B cell (primary cell): ENCODE measurements at regions not wholly inside any gene's neighbourhood (a gene's known extent, or its start where the extent isn't known, plus 50 kb on each side); places are given as distances from the start of the nearest gene placed in this dataset.

Source experiments
- ATAC-seq: fragments of 200-7000 bp; cut with Tn5 transposase; one replicate; pipeline ENCODE4 v1.10.0; 2021; ENCODE audit warnings: low read depth, mild to moderate bottlenecking, moderate number of reproducible peaks, moderate library complexity
- CTCF ChIA-PET: fragments of 350-600 bp; sonication (Branson Sonifier 250); formaldehyde crosslinking; loops from one replicate; lab custom pipeline; 2021; ENCODE audit warnings: antibody characterized with exemption, inconsistent platforms; lab: Charles Lee
- POLR2A ChIA-PET: fragments of 350-600 bp; sonication (Branson Sonifier 250); formaldehyde crosslinking; loops from one replicate; lab custom pipeline; 2021; ENCODE audit warnings: antibody characterized with exemption; lab: Charles Lee
- DNase-seq: peaks from one replicate; pipeline ENCODE4 v3.0.0; 2013
- H2AFZ ChIP-seq: 2 replicates; pipeline ENCODE4 v1.6.1; 2012; ENCODE audit warnings: mild to moderate bottlenecking, low read depth, low read length; ENCODE audit not compliant: insufficient read depth, poor library complexity, severe bottlenecking
- H3K27ac ChIP-seq, 2 donors: 1 replicate in 1 of 2; 2 replicates in 1 of 2; pipeline ENCODE4 v1.5.1; 2012 to 2013; ENCODE audit warnings: low read length in 2 of 2, mild to moderate bottlenecking in 2 of 2, moderate library complexity in 1 of 2
- H3K27me3 ChIP-seq, 4 experiments: fragments of 200-600 bp in 1 of 4; sonication (generic) in 1 of 4; replicated peaks in 1 of 4; 1 replicate in 2 of 4; 2 replicates in 2 of 4; pipeline versions ENCODE4 v1.6.1 to v1.7.0; 2013 to 2016; ENCODE audit warnings: low read length in 3 of 4, mild to moderate bottlenecking in 2 of 4, mixed read lengths in 1 of 4, moderate library complexity in 1 of 4; ENCODE audit not compliant: insufficient read depth in 4 of 4, control insufficient read depth in 3 of 4; ENCODE audit errors: control extremely low read depth in 1 of 4
- H3K36me3 ChIP-seq, 2 experiments: replicated peaks in 1 of 2; 1 replicate in 1 of 2; 2 replicates in 1 of 2; pipeline versions ENCODE4 v1.6.1 to v1.7.1; 2013; ENCODE audit warnings: low read length in 1 of 2; ENCODE audit not compliant: insufficient read depth in 2 of 2, control insufficient read depth in 1 of 2; ENCODE audit errors: control extremely low read depth in 1 of 2, extremely low read depth in 1 of 2
- H3K4me1 ChIP-seq, 2 donors: fragments of 200-600 bp in 1 of 2; sonication (generic) in 1 of 2; 1 replicate in 1 of 2; 2 replicates in 1 of 2; pipeline versions ENCODE4 v1.5.1 to v1.6.1; 2013 to 2017; ENCODE audit warnings: low read length in 2 of 2; ENCODE audit not compliant: control insufficient read depth in 2 of 2, insufficient read depth in 2 of 2
- H3K4me2 ChIP-seq: replicated peaks from 2 replicates; pipeline ENCODE3; 2012; ENCODE audit warnings: mild to moderate bottlenecking, low read depth, low read length; ENCODE audit not compliant: poor library complexity, severe bottlenecking
- H3K4me3 ChIP-seq, 5 experiments: fragments of 200-600 bp in 1 of 5; sonication (generic) in 1 of 5; 1 replicate in 3 of 5; 2 replicates in 2 of 5; pipeline versions ENCODE4 v1.5.1 to v1.7.0; 2011 to 2016; ENCODE audit warnings: low read length in 4 of 5, mild to moderate bottlenecking in 4 of 5, low read depth in 2 of 5, control low read depth in 1 of 5, moderate library complexity in 1 of 5; ENCODE audit not compliant: insufficient read depth in 1 of 5; ENCODE audit errors: control extremely low read depth in 1 of 5, extremely low read depth in 1 of 5
- H3K79me2 ChIP-seq: fragments of 200-600 bp; sonication (generic); one replicate; pipeline ENCODE4 v1.6.0; 2016; ENCODE audit warnings: low read length; ENCODE audit not compliant: control insufficient read depth, insufficient read depth
- H3K9ac ChIP-seq: fragments of 200-600 bp; sonication (generic); 2 replicates; pipeline ENCODE4 v1.6.1; 2017; ENCODE audit warnings: mild to moderate bottlenecking, low read length, moderate library complexity
- H3K9me3 ChIP-seq, 3 donors: one replicate each; pipeline versions ENCODE4 v1.6.1 to v1.7.1; 2013; ENCODE audit warnings: low read length in 2 of 3; ENCODE audit not compliant: control insufficient read depth in 2 of 3, insufficient read depth in 1 of 3; ENCODE audit errors: control extremely low read depth in 1 of 3
- H4K20me1 ChIP-seq: 2 replicates; pipeline ENCODE4 v1.6.0; 2012; ENCODE audit warnings: mild to moderate bottlenecking, low read length; ENCODE audit not compliant: insufficient read depth, control insufficient read depth, poor library complexity, severe bottlenecking
- H3K27ac Mint-ChIP-seq: one replicate; pipeline ENCODE4 v1.8.0; 2021; ENCODE audit warnings: mixed read lengths
- H3K27me3 Mint-ChIP-seq: one replicate; pipeline ENCODE4 v1.8.0; 2021; ENCODE audit warnings: mixed read lengths
- H3K4me1 Mint-ChIP-seq: one replicate; pipeline ENCODE4 v1.8.0; 2021; ENCODE audit warnings: mixed read lengths
- H3K4me3 Mint-ChIP-seq: one replicate; pipeline ENCODE4 v1.8.0; 2021; ENCODE audit warnings: mixed read lengths
- H3K9me3 Mint-ChIP-seq: one replicate; pipeline ENCODE4 v1.8.0; 2022; ENCODE audit warnings: mixed read lengths; ENCODE audit not compliant: insufficient read depth
- CTCF ChIP-seq: fragments of 200-600 bp; IDR thresholded peaks from one replicate; pipeline ENCODE4 v1.8.0; 2022; ENCODE audit warnings: antibody characterized with exemption, mild to moderate bottlenecking
- EZH2 ChIP-seq: IDR thresholded peaks from 2 replicates; pipeline ENCODE4 v1.6.1; 2012; ENCODE audit warnings: borderline replicate concordance, low read depth, mild to moderate bottlenecking, moderate library complexity, low read length; ENCODE audit not compliant: insufficient read depth, poor library complexity, severe bottlenecking
- WGBS: methylation state at CpG from one replicate; pipeline ENCODE4 v1.1.5; 2013; ENCODE audit warnings: missing lambda C conversion rate; ENCODE audit not compliant: insufficient coverage; 5-methylcytosine and 5-hydroxymethylcytosine counted together
- intact Hi-C: fragments of 100-400 bp; cut with micrococcal nuclease; formaldehyde crosslinking; loops from one replicate; pipeline ENCODE4 v1.10.0; 2022

DNA sequence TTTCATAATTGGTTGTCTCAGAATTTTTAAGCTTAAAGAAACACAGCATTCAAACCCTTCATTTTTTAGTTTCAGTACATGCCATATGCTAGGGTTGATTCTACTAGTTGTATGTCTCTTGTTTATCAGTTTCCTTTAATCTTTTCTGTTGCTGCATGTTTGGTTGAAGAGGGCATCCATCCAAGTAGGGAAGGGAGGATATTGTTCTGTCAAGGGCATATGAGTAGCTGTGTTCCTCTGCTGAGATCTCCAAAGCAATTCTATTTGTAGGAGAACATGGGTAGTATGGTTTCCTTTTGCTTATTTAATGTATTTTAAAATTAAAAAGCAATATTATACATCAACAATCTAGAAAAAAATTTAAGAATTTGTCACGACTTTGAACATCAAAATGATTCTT lies 167.7 kb downstream of the FHIP1A start:
- H3K9me3 ChIP-seq: no peaks in the 10 kb centered on the region
- DNase-seq (no peak), ATAC-seq (no peak)
- intact Hi-C loops: no loop called here
- H3K27me3 ChIP-seq: peaks cover 0 to 2% (median 0%) of the 10 kb centered on the region in 4 experiments
- Mint-ChIP-seq H3K4me1 (no peaks in the 10 kb centered on the region), H3K27ac (no peak overlapping the region), H3K9me3 (no peaks in the 10 kb centered on the region), H3K27me3 (no peaks in the 10 kb centered on the region), H3K4me3 (no peak overlapping the region)
- H2AFZ ChIP-seq: no peak overlapping the region
- TF ChIP-seq CTCF (no peak), EZH2 (no peak)
- H3K4me2 ChIP-seq: no peak overlapping the region
- WGBS: no CpG with 5 or more reads among the region's 1 CpG
- ChIA-PET CTCF (no interaction called here), POLR2A (no interaction called here)
- H3K36me3 ChIP-seq: no peaks in the 10 kb centered on the region
- no peak overlapping the region for H3K9ac ChIP-seq
- no peak overlapping the region for H3K27ac ChIP-seq
- no peaks in the 10 kb centered on the region for H3K79me2 ChIP-seq
- H4K20me1 ChIP-seq: no peaks in the 10 kb centered on the region
- H3K4me1 ChIP-seq: no peaks in the 10 kb centered on the region
- no peak overlapping the region for H3K4me3 ChIP-seq

DNA sequence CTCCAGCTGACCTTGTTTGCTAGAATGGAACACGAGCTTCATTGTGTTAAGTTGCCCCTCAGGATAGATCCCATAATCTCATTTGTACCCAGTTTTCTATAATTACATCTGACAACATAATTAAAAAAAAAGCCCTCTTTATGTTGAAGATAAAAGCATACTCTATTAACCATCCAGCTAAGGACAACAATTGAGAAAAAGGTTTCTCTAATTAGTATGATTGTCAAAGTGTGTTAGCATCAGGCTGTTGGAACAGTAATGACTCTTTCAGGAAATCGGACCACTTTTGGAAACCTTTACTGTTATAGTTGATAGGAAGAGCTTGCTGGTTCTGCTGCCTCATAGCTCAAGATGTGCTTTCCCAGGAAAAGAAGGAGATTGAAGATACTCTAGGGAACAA lies 172.6 kb downstream of the FHIP1A start:
- Histone ChIP-seq H2AFZ (no peak overlapping the region), H3K27ac (no peak overlapping the region), H3K4me3 (no peak overlapping the region), H3K4me2 (no peak overlapping the region), H3K9ac (no peak overlapping the region), H3K36me3 (no peaks in the 10 kb centered on the region), H4K20me1 (no peaks in the 10 kb centered on the region), H3K4me1 (no peaks in the 10 kb centered on the region), H3K27me3 (peaks cover 0 to 3% (median 0%) of the 10 kb centered on the region in 4 experiments), H3K9me3 (no peaks in the 10 kb centered on the region), H3K79me2 (no peaks in the 10 kb centered on the region)
- Mint-ChIP-seq H3K9me3 (no peaks in the 10 kb centered on the region), H3K4me1 (no peaks in the 10 kb centered on the region), H3K27ac (no peak overlapping the region), H3K27me3 (peaks cover 9% of the 10 kb centered on the region), H3K4me3 (no peak overlapping the region)
- ATAC-seq (no peak), DNase-seq (no peak)
- WGBS: 100% methylated on average over 1 of the region's 2 CpGs
- ChIA-PET POLR2A (no interaction called here), CTCF (no interaction called here)
- intact Hi-C loops: no loop called here
- TF ChIP-seq EZH2: no peak
- no peak for TF ChIP-seq CTCF
